ENCODE measurements at regions not wholly inside any gene's neighbourhood (a gene's known extent, or its start where the extent isn't known, plus 50 kb on each side); places are given as distances from the start of the nearest gene placed in this dataset.
A peak's percentile ranks its signal among the peaks of the same experiment; 100 is the strongest.

GRCh38 chrX:25156323-25156722 is 140.6 kb upstream of the ARX start:
- no peaks in the 10 kb centered on the region for H3K4me1 Mint-ChIP-seq
- H3K27ac Mint-ChIP-seq = no peak overlapping the region
- H3K9me3 Mint-ChIP-seq = peaks cover 0 to 3% (median 0%) of the 10 kb centered on the region in 5 donors
- ChIA-PET POLR2A (no interaction called here), CTCF (no interaction called here)
- H3K27me3 Mint-ChIP-seq = peaks cover 3 to 12% of the 10 kb centered on the region in 2 donors
- no peak for DNase-seq
- H3K27ac ChIP-seq (ENCODE audit: low read depth, low read length) = no peak overlapping the region
- H3K36me3 ChIP-seq (ENCODE audit: insufficient read depth, low read length) = no peaks in the 10 kb centered on the region
- H3K4me1 ChIP-seq (ENCODE audit: insufficient read depth, low read length) = no peaks in the 10 kb centered on the region
- no peaks in the 10 kb centered on the region for H3K27me3 ChIP-seq (ENCODE audit: insufficient read depth, low read length, poor library complexity, severe bottlenecking)
- H3K9me3 ChIP-seq (ENCODE audit: low read length) = no peaks in the 10 kb centered on the region
- H3K4me3 Mint-ChIP-seq = no peak overlapping the region
- no peaks in the 10 kb centered on the region for H3K36me3 Mint-ChIP-seq
- no peak overlapping the region for H3K4me3 ChIP-seq (ENCODE audit: low read length)

DNA sequence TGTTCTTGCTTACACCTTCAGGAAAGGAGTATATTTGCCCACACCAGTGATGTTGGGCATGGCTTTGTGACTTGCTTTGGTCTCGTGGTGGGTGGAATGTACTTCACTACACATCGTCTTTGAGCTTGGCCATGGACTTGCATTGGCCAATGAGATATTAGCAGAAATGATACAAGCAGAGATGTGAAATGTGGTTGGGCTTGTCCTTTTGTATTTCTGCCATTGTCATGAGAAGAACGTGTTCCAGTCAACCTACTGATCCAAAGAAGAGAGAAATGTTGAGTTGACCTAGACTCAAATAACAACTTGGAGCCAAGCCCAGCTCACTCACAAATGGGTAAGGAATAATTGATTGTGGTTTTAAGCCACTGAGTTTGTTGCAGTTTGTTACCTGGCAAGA is 138.4 kb upstream of the ARX start:
- Histone ChIP-seq H3K36me3 (ENCODE audit: insufficient read depth, low read length) (no peaks in the 10 kb centered on the region), H3K4me1 (ENCODE audit: insufficient read depth, low read length) (no peaks in the 10 kb centered on the region), H3K27me3 (ENCODE audit: insufficient read depth, low read length, poor library complexity, severe bottlenecking) (no peaks in the 10 kb centered on the region), H3K9me3 (ENCODE audit: low read length) (no peaks in the 10 kb centered on the region), H3K27ac (ENCODE audit: low read depth, low read length) (no peak overlapping the region), H3K4me3 (ENCODE audit: low read length) (no peak overlapping the region)
- no peaks in the 10 kb centered on the region for H3K36me3 Mint-ChIP-seq
- no peaks in the 10 kb centered on the region for H3K4me1 Mint-ChIP-seq
- POLR2A ChIA-PET = no interaction called here
- no peak for DNase-seq
- no peak overlapping the region for H3K4me3 Mint-ChIP-seq
- CTCF ChIA-PET = no interaction called here
- no peak overlapping the region for H3K27ac Mint-ChIP-seq
- H3K9me3 Mint-ChIP-seq = peaks cover 0 to 3% (median 0%) of the 10 kb centered on the region in 5 donors
- H3K27me3 Mint-ChIP-seq = peaks cover 3 to 15% of the 10 kb centered on the region in 2 donors

GRCh38 chrX:25151749-25152148 is 136.0 kb upstream of the ARX start:
- no peak overlapping the region for H3K4me3 ChIP-seq (ENCODE audit: low read length)
- no peaks in the 10 kb centered on the region for H3K4me1 ChIP-seq (ENCODE audit: insufficient read depth, low read length)
- no peaks in the 10 kb centered on the region for H3K36me3 ChIP-seq (ENCODE audit: insufficient read depth, low read length)
- DNase-seq = no peak
- no peaks in the 10 kb centered on the region for H3K27me3 ChIP-seq (ENCODE audit: insufficient read depth, low read length, poor library complexity, severe bottlenecking)
- no peaks in the 10 kb centered on the region for H3K36me3 Mint-ChIP-seq
- no peak overlapping the region for H3K27ac ChIP-seq (ENCODE audit: low read depth, low read length)
- H3K4me1 Mint-ChIP-seq = no peaks in the 10 kb centered on the region
- ChIA-PET POLR2A (no interaction called here), CTCF (interaction anchor here (1.2 kb wide), 1 partner anchor 8 kb away, joined by 4 read pairs; no protein-coding TSS in a partner anchor)
- peaks cover 0 to 3% (median 2%) of the 10 kb centered on the region in 5 donors for H3K9me3 Mint-ChIP-seq
- no peak overlapping the region for H3K27ac Mint-ChIP-seq
- H3K4me3 Mint-ChIP-seq = no peak overlapping the region
- no peaks in the 10 kb centered on the region for H3K9me3 ChIP-seq (ENCODE audit: low read length)
- peaks cover 6 to 24% of the 10 kb centered on the region in 2 donors for H3K27me3 Mint-ChIP-seq

DNA sequence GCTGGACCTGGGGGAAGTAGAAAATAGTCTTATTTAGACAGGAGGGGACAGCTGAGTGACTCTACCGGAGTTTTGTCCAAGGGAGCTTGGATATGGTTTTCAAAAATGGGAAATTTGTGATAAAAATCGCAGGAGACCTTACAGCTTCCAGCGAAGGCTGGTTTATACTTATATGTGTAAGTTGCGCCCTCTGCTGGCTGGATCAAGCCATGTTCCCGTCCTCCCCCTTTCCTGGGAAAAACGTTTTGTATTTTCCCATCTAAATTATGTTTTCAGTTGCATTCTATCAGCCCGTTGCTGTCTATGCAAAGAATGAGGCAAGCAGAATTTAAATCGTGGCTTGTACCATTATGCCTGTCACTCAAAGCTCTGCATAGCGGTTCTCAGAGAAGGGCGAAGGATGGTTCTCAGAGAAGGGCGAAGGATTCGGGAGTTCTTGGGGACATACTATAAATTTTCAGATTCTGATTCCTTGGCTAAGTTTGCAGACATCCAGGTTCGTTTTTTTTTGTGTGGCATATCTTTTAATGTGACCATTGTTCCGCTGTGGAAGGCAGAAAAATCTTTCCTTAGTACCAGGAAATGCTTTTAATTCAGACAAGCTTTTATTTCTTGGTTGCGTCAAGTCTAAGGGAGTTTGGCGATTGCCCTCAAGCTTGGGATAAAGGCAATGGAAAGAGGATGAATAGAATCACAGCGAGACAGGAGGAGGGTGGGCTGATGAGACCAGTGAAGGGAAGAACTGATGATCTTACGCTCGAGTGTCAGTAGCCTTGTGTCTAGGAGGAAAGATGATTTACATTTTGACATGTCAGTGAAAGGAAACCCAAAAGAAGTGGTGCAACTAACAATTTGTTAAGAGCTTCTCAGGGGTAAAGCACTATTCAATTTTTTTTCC is 128.5 kb upstream of the ARX start:
- DNase-seq = peak in 4 of 5 donors; percentile 3 to 49 (median 11)
- H3K4me1 ChIP-seq (ENCODE audit: insufficient read depth, low read length) = no peaks in the 10 kb centered on the region
- Mint-ChIP-seq H3K27ac (no peak overlapping the region), H3K4me3 (no peak overlapping the region), H3K27me3 (peaks cover 11 to 16% of the 10 kb centered on the region in 2 donors), H3K4me1 (peaks cover 0 to 7% (median 0%) of the 10 kb centered on the region in 3 donors), H3K36me3 (no peaks in the 10 kb centered on the region), H3K9me3 (peaks cover 0 to 3% (median 2%) of the 10 kb centered on the region in 5 donors)
- no peaks in the 10 kb centered on the region for H3K9me3 ChIP-seq (ENCODE audit: low read length)
- H3K36me3 ChIP-seq (ENCODE audit: insufficient read depth, low read length) = no peaks in the 10 kb centered on the region
- H3K4me3 ChIP-seq (ENCODE audit: low read length) = no peak overlapping the region
- no peak overlapping the region for H3K27ac ChIP-seq (ENCODE audit: low read depth, low read length)
- CTCF ChIA-PET = interaction anchor here (0.8 to 4.1 kb wide), 5 partner anchors 8 to 773 kb away, joined by 3 to 32 read pairs (median 4); no protein-coding TSS in a partner anchor
- POLR2A ChIA-PET = no interaction called here
- H3K27me3 ChIP-seq (ENCODE audit: insufficient read depth, low read length, poor library complexity, severe bottlenecking) = no peaks in the 10 kb centered on the region

DNA sequence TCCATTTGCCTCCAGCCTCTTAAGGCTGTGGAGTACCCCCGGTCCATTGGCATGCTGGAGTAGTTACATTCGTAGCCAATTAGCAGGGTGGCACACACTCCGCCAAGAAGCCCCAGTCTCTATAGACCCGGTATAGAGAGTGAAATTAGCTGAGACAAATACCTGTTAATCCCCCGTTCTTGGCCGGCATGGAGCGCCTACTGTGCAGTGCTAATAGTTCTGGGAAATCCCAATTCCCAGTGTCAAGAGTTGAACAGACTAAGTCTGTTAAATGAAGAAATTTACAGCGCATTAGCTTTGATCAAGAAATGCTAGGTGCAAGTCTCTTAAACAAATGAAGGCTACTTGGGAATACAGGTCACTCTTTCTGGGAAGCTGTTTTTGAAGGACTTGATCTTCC is 127.8 kb upstream of the ARX start:
- Histone ChIP-seq H3K4me1 (ENCODE audit: insufficient read depth, low read length) (no peaks in the 10 kb centered on the region), H3K27me3 (ENCODE audit: insufficient read depth, low read length, poor library complexity, severe bottlenecking) (no peaks in the 10 kb centered on the region), H3K4me3 (ENCODE audit: low read length) (no peak overlapping the region), H3K36me3 (ENCODE audit: insufficient read depth, low read length) (no peaks in the 10 kb centered on the region), H3K9me3 (ENCODE audit: low read length) (no peaks in the 10 kb centered on the region), H3K27ac (ENCODE audit: low read depth, low read length) (no peak overlapping the region)
- ChIA-PET CTCF (interaction anchor here (0.9 to 4.1 kb wide), 4 partner anchors 9 to 391 kb away, joined by 3 to 32 read pairs (median 5); no protein-coding TSS in a partner anchor), POLR2A (no interaction called here)
- Mint-ChIP-seq H3K36me3 (no peaks in the 10 kb centered on the region), H3K27ac (no peak overlapping the region), H3K4me1 (peaks cover 0 to 7% (median 0%) of the 10 kb centered on the region in 3 donors), H3K4me3 (no peak overlapping the region), H3K27me3 (peaks cover 11 to 16% of the 10 kb centered on the region in 2 donors), H3K9me3 (peaks cover 0 to 2% (median under 1%) of the 10 kb centered on the region in 5 donors)
- DNase-seq = no peak

- H3K27ac ChIP-seq (ENCODE audit: low read depth, low read length) = no peak overlapping the region
- no peaks in the 10 kb centered on the region for H3K36me3 ChIP-seq (ENCODE audit: insufficient read depth, low read length)
- no peaks in the 10 kb centered on the region for H3K36me3 Mint-ChIP-seq
- no peaks in the 10 kb centered on the region for H3K9me3 ChIP-seq (ENCODE audit: low read length)
- no peaks in the 10 kb centered on the region for H3K4me1 ChIP-seq (ENCODE audit: insufficient read depth, low read length)
- H3K27ac Mint-ChIP-seq = no peak overlapping the region
- H3K27me3 ChIP-seq (ENCODE audit: insufficient read depth, low read length, poor library complexity, severe bottlenecking) = no peaks in the 10 kb centered on the region
- ChIA-PET CTCF (interaction anchor here (4.1 kb wide), 1 partner anchor 303 kb away, joined by 32 read pairs; no protein-coding TSS in a partner anchor), POLR2A (no interaction called here)
- no peaks in the 10 kb centered on the region for H3K9me3 Mint-ChIP-seq
- peaks cover 10 to 16% of the 10 kb centered on the region in 2 donors for H3K27me3 Mint-ChIP-seq
- no peak overlapping the region for H3K4me3 Mint-ChIP-seq
- peaks cover 0 to 7% (median 0%) of the 10 kb centered on the region in 3 donors for H3K4me1 Mint-ChIP-seq
- H3K4me3 ChIP-seq (ENCODE audit: low read length) = no peak overlapping the region
- no peak for DNase-seq
Observed at GRCh38 chrX:25141684-25142083, 125.9 kb upstream of the ARX start.

- no peak overlapping the region for H3K4me3 ChIP-seq (ENCODE audit: low read length)
- no peaks in the 10 kb centered on the region for H3K27me3 ChIP-seq (ENCODE audit: insufficient read depth, low read length, poor library complexity, severe bottlenecking)
- H3K4me1 Mint-ChIP-seq = no peaks in the 10 kb centered on the region
- H3K9me3 Mint-ChIP-seq = peaks cover 0 to 2% (median 0%) of the 10 kb centered on the region in 5 donors
- ChIA-PET POLR2A (no interaction called here), CTCF (no interaction called here)
- peaks cover 11 to 17% of the 10 kb centered on the region in 2 donors for H3K27me3 Mint-ChIP-seq
- no peaks in the 10 kb centered on the region for H3K4me1 ChIP-seq (ENCODE audit: insufficient read depth, low read length)
- no peaks in the 10 kb centered on the region for H3K36me3 ChIP-seq (ENCODE audit: insufficient read depth, low read length)
- H3K27ac ChIP-seq (ENCODE audit: low read depth, low read length) = no peak overlapping the region
- DNase-seq = no peak
- H3K4me3 Mint-ChIP-seq = no peak overlapping the region
- H3K27ac Mint-ChIP-seq = no peak overlapping the region
- no peaks in the 10 kb centered on the region for H3K36me3 Mint-ChIP-seq
- H3K9me3 ChIP-seq (ENCODE audit: low read length) = no peaks in the 10 kb centered on the region
Observed at GRCh38 chrX:25131055-25131454, 115.3 kb upstream of the ARX start.

DNA sequence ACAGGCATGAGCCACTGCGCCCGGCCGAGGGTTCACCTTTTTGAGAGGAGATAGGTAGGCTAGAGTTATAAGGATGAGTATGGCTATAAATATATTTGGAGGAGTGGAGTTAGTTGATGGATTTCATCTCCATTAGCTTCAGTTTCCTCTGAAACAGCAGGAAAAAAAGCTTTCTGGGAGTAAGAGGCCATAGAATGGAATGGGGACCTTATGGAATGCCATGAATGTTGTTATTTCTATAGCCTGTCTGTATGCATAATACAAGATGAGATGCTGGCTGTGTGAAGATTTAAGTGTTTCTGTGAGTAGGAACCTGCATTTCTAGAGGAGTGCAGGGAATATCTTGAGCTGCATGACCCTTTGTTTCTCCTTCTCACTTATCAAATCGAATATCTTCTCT is 114.9 kb upstream of the ARX start:
- Histone ChIP-seq H3K27me3 (ENCODE audit: insufficient read depth, low read length, poor library complexity, severe bottlenecking) (no peaks in the 10 kb centered on the region), H3K4me3 (ENCODE audit: low read length) (no peak overlapping the region), H3K9me3 (ENCODE audit: low read length) (no peaks in the 10 kb centered on the region), H3K36me3 (ENCODE audit: insufficient read depth, low read length) (no peaks in the 10 kb centered on the region), H3K27ac (ENCODE audit: low read depth, low read length) (no peak overlapping the region), H3K4me1 (ENCODE audit: insufficient read depth, low read length) (no peaks in the 10 kb centered on the region)
- POLR2A ChIA-PET = no interaction called here
- no peak for DNase-seq
- H3K36me3 Mint-ChIP-seq = no peaks in the 10 kb centered on the region
- no peak overlapping the region for H3K27ac Mint-ChIP-seq
- CTCF ChIA-PET = no interaction called here
- no peaks in the 10 kb centered on the region for H3K4me1 Mint-ChIP-seq
- no peak overlapping the region for H3K4me3 Mint-ChIP-seq
- peaks cover 11 to 17% of the 10 kb centered on the region in 2 donors for H3K27me3 Mint-ChIP-seq
- peaks cover 0 to 2% (median 0%) of the 10 kb centered on the region in 5 donors for H3K9me3 Mint-ChIP-seq

All from CD8-positive, alpha-beta memory T cell (primary cell).